GM21576 (cell line): ENCODE measurements at regions not wholly inside any gene's neighbourhood (a gene's known extent, or its start where the extent isn't known, plus 50 kb on each side); places are given as distances from the start of the nearest gene placed in this dataset.

Experiments used
- ATAC-seq: cut with Tn5 transposase; IDR thresholded peaks from one replicate; pipeline ENCODE4 v1.9.1; 2021; ENCODE audit warnings: mild to moderate bottlenecking, moderate library complexity; ENCODE audit not compliant: unreplicated experiment

- no peak for ATAC-seq
These were observed 104.1 kb upstream of the PALS2 start for GRCh38 chr7:24469118-24469517.

GRCh38 chr7:24472093-24472492 lies 101.2 kb upstream of the PALS2 start:
- ATAC-seq: no peak

GRCh38 chr7:24475166-24475961 lies 97.9 kb upstream of the PALS2 start:
- no peak for ATAC-seq

GRCh38 chr7:24476227-24476626 lies 97.0 kb upstream of the PALS2 start:
- ATAC-seq: no peak

- ATAC-seq: no peak
These were observed 95.7 kb upstream of the PALS2 start for GRCh38 chr7:24477398-24478136.

GRCh38 chr7:24478137-24478655 lies 95.1 kb upstream of the PALS2 start:
- ATAC-seq: no peak

- no peak for ATAC-seq
These were observed 92.8 kb upstream of the PALS2 start for GRCh38 chr7:24480501-24480900.

- ATAC-seq: no peak
These were observed 89.4 kb upstream of the PALS2 start for GRCh38 chr7:24483804-24484203.

GRCh38 chr7:24492576-24492975 lies 80.7 kb upstream of the PALS2 start:
- no peak for ATAC-seq

GRCh38 chr7:24494832-24495231 lies 78.4 kb upstream of the PALS2 start:
- ATAC-seq: no peak

- ATAC-seq: no peak
These were observed 77.2 kb upstream of the PALS2 start for GRCh38 chr7:24496036-24496435.

GRCh38 chr7:24498439-24498838 lies 74.8 kb upstream of the PALS2 start:
- no peak for ATAC-seq

- ATAC-seq: no peak
These were observed 73.4 kb upstream of the PALS2 start for GRCh38 chr7:24499871-24500270.

- ATAC-seq: no peak
These were observed 72.7 kb upstream of the PALS2 start for GRCh38 chr7:24500599-24500998.

GRCh38 chr7:24501009-24501408 lies 72.2 kb upstream of the PALS2 start:
- ATAC-seq: no peak

- no peak for ATAC-seq
These were observed 71.7 kb upstream of the PALS2 start for GRCh38 chr7:24501443-24502134.

- ATAC-seq: no peak
These were observed 71.1 kb upstream of the PALS2 start for GRCh38 chr7:24502135-24502488.

GRCh38 chr7:24503506-24503905 lies 69.7 kb upstream of the PALS2 start:
- ATAC-seq: no peak

GRCh38 chr7:24504040-24504439 lies 69.2 kb upstream of the PALS2 start:
- ATAC-seq: no peak

GRCh38 chr7:24504836-24505235 lies 68.4 kb upstream of the PALS2 start:
- ATAC-seq: no peak

GRCh38 chr7:24505968-24506367 lies 67.3 kb upstream of the PALS2 start:
- no peak for ATAC-seq

GRCh38 chr7:24508316-24508715 lies 64.9 kb upstream of the PALS2 start:
- ATAC-seq: no peak
